Lung (tissue), 11 donors: ENCODE measurements at regions not wholly inside any gene's neighbourhood (a gene's known extent, or its start where the extent isn't known, plus 50 kb on each side); places are given as distances from the start of the nearest gene placed in this dataset.

Experiments used
- ATAC-seq: fragments of 200-7000 bp; cut with Tn5 transposase; one replicate; pipeline ENCODE4 v1.9.1; 2020; ENCODE audit warnings: moderate number of reproducible peaks; ENCODE audit not compliant: insufficient read depth, low FRiP score
- DNase-seq, 3 donors: peaks; one replicate each; pipeline ENCODE4 v3.0.0-alpha.2; 2013 to 2017
- H3K27ac ChIP-seq, 2 donors: one replicate each; pipeline ENCODE4 v1.5.1; 2013; ENCODE audit warnings: mild to moderate bottlenecking in 2 of 2, moderate library complexity in 2 of 2, control low read depth in 1 of 2, inconsistent platforms in 1 of 2, low read depth in 1 of 2, low read length in 1 of 2
- H3K27me3 ChIP-seq, 3 donors: one replicate each; pipeline ENCODE4 v1.5.1; 2013; ENCODE audit warnings: low read length in 2 of 3; ENCODE audit not compliant: control insufficient read depth in 3 of 3, insufficient read depth in 3 of 3
- H3K36me3 ChIP-seq, 4 donors: one replicate each; pipeline ENCODE4 v1.5.1; 2013; ENCODE audit warnings: low read length in 4 of 4, mild to moderate bottlenecking in 1 of 4, moderate library complexity in 1 of 4; ENCODE audit not compliant: control insufficient read depth in 4 of 4, insufficient read depth in 4 of 4
- H3K4me1 ChIP-seq, 5 donors: one replicate each; pipeline ENCODE4 v1.5.1; 2013; ENCODE audit warnings: low read length in 5 of 5, mild to moderate bottlenecking in 2 of 5, moderate library complexity in 1 of 5; ENCODE audit not compliant: control insufficient read depth in 5 of 5, insufficient read depth in 5 of 5
- H3K4me3 ChIP-seq: one replicate; pipeline ENCODE4 v1.5.1; 2013; ENCODE audit warnings: mild to moderate bottlenecking, control low read depth, moderate library complexity
- H3K9ac ChIP-seq, 2 donors: one replicate each; pipeline ENCODE4 v1.5.1; 2013; ENCODE audit warnings: low read length in 2 of 2, control low read depth in 1 of 2; ENCODE audit not compliant: insufficient read depth in 1 of 2
- H3K9me3 ChIP-seq, 4 donors: one replicate each; pipeline ENCODE4 v1.5.1; 2013; ENCODE audit warnings: low read length in 3 of 4, mild to moderate bottlenecking in 1 of 4, moderate library complexity in 1 of 4; ENCODE audit not compliant: control insufficient read depth in 4 of 4, insufficient read depth in 3 of 4
- CTCF ChIP-seq: IDR thresholded peaks from 2 replicates; pipeline ENCODE4 v1.5.1; 2012; ENCODE audit warnings: mild to moderate bottlenecking; ENCODE audit errors: control extremely low read depth, extremely low read depth
- WGBS, 2 donors: extraction: QIAGEN DNeasy Blood & Tissue Kit; methylation state at CpG; one replicate each; pipeline ENCODE4 v1.1.7; 2013; 5-methylcytosine and 5-hydroxymethylcytosine counted together
- donor health status: control.
- donor health status: control.
- donor health status: Bipolar disorder and iron deficiency.
- donor health status: healthy.
- donor health status: DM: yes; HTN: yes; CAD: no.

GRCh38 chr2:234672498-234673150, 175.7 kb upstream of the ARL4C start:
- peak in 2 of 3 donors; percentile 46 to 49 for DNase-seq
- H3K4me1 ChIP-seq: peaks cover 0 to 8% (median 4%) of the 10 kb centered on the region in 5 donors
- no peak overlapping the region for H3K9ac ChIP-seq
- no peaks in the 10 kb centered on the region for H3K27me3 ChIP-seq
- H3K36me3 ChIP-seq: no peaks in the 10 kb centered on the region
- no peak for ATAC-seq
- 73 to 76% methylated on average over 8 of the region's 8 CpGs for WGBS, 2 donors
- no peak for TF ChIP-seq CTCF
- no peak overlapping the region for H3K27ac ChIP-seq
- H3K4me3 ChIP-seq: no peak overlapping the region
- no peaks in the 10 kb centered on the region for H3K9me3 ChIP-seq

- no peak for DNase-seq
- Histone ChIP-seq H3K9me3 (no peaks in the 10 kb centered on the region), H3K4me1 (peaks cover 0 to 8% (median 4%) of the 10 kb centered on the region in 5 donors), H3K36me3 (no peaks in the 10 kb centered on the region), H3K27ac (no peak overlapping the region), H3K9ac (no peak overlapping the region), H3K27me3 (no peaks in the 10 kb centered on the region), H3K4me3 (no peak overlapping the region)
- WGBS, 2 donors: 93 to 94% methylated on average over 3 of the region's 3 CpGs
- ATAC-seq: no peak
- TF ChIP-seq CTCF: no peak
Observed at GRCh38 chr2:234671716-234672115, 174.8 kb upstream of the ARL4C start.

- Histone ChIP-seq H3K27ac (no peak overlapping the region), H3K9ac (no peak overlapping the region), H3K27me3 (no peaks in the 10 kb centered on the region), H3K4me3 (no peak overlapping the region), H3K9me3 (no peaks in the 10 kb centered on the region), H3K36me3 (no peaks in the 10 kb centered on the region), H3K4me1 (peaks cover 0 to 8% (median 4%) of the 10 kb centered on the region in 5 donors)
- no peak for DNase-seq
- TF ChIP-seq CTCF: no peak
- no peak for ATAC-seq
- WGBS, 2 donors: 89 to 93% methylated on average over 3 of the region's 3 CpGs
Observed at GRCh38 chr2:234671231-234671630, 174.3 kb upstream of the ARL4C start.

- no peak for TF ChIP-seq CTCF
- ATAC-seq (no peak), DNase-seq (no peak)
- Histone ChIP-seq H3K27ac (no peak overlapping the region), H3K9me3 (no peaks in the 10 kb centered on the region), H3K4me3 (no peak overlapping the region), H3K36me3 (no peaks in the 10 kb centered on the region), H3K27me3 (no peaks in the 10 kb centered on the region), H3K4me1 (peaks cover 0 to 6% (median 4%) of the 10 kb centered on the region in 5 donors), H3K9ac (no peak overlapping the region)
- WGBS, 2 donors: 94% methylated on average over 7 of the region's 7 CpGs
Observed at GRCh38 chr2:234670806-234671205, 173.9 kb upstream of the ARL4C start.
